ENCODE measurements at regions not wholly inside any gene's neighbourhood (a gene's known extent, or its start where the extent isn't known, plus 50 kb on each side); places are given as distances from the start of the nearest gene placed in this dataset.

GRCh38 chr10:130757821-130758489 lies 553.6 kb downstream of the TCERG1L start:
- no peak for DNase-seq

- no peak for DNase-seq
Measured at GRCh38 chr10:130758529-130758928, 553.0 kb downstream of the TCERG1L start.

- no peak for DNase-seq
Measured at GRCh38 chr10:130761032-130761575, 550.4 kb downstream of the TCERG1L start.

- no peak for DNase-seq
Measured at GRCh38 chr10:130761788-130762301, 549.7 kb downstream of the TCERG1L start.

GRCh38 chr10:130762491-130762890 lies 549.0 kb downstream of the TCERG1L start:
- DNase-seq: no peak

- no peak for DNase-seq
Measured at GRCh38 chr10:130763071-130763470, 548.5 kb downstream of the TCERG1L start.

- no peak for DNase-seq
Measured at GRCh38 chr10:130763491-130763890, 548.0 kb downstream of the TCERG1L start.

GRCh38 chr10:130764651-130765050 lies 546.9 kb downstream of the TCERG1L start:
- DNase-seq: no peak

- no peak for DNase-seq
Measured at GRCh38 chr10:130766071-130766470, 545.5 kb downstream of the TCERG1L start.

- no peak for DNase-seq
Measured at GRCh38 chr10:130767116-130767730, 544.3 kb downstream of the TCERG1L start.

GRCh38 chr10:130769146-130770017 lies 542.1 kb downstream of the TCERG1L start:
- no peak for DNase-seq

GRCh38 chr10:130770018-130770630 lies 541.4 kb downstream of the TCERG1L start:
- no peak for DNase-seq

GRCh38 chr10:130771491-130771946 lies 540.0 kb downstream of the TCERG1L start:
- DNase-seq: no peak

- DNase-seq: no peak
Measured at GRCh38 chr10:130772056-130772455, 539.5 kb downstream of the TCERG1L start.

- no peak for DNase-seq
Measured at GRCh38 chr10:130772676-130773075, 538.8 kb downstream of the TCERG1L start.

- no peak for DNase-seq
Measured at GRCh38 chr10:130773941-130774340, 537.6 kb downstream of the TCERG1L start.

- DNase-seq: no peak
Measured at GRCh38 chr10:130774871-130775270, 536.6 kb downstream of the TCERG1L start.

- DNase-seq: no peak
Measured at GRCh38 chr10:130775311-130775710, 536.2 kb downstream of the TCERG1L start.

- no peak for DNase-seq
Measured at GRCh38 chr10:130776724-130777123, 534.8 kb downstream of the TCERG1L start.

- DNase-seq: no peak
Measured at GRCh38 chr10:130777507-130778165, 533.9 kb downstream of the TCERG1L start.

- DNase-seq: no peak
Measured at GRCh38 chr10:130778166-130778545, 533.4 kb downstream of the TCERG1L start.

GRCh38 chr10:130780763-130781162 lies 530.8 kb downstream of the TCERG1L start:
- DNase-seq: no peak

Data from SHP77 (cell line).